D721Med (cell line): ENCODE measurements at regions not wholly inside any gene's neighbourhood (a gene's known extent, or its start where the extent isn't known, plus 50 kb on each side); places are given as distances from the start of the nearest gene placed in this dataset.

ENCODE experiments used
- DNase-seq: peaks from one replicate; pipeline ENCODE4 v3.0.0; 2011; ENCODE audit warnings: low spot score; ENCODE audit not compliant: insufficient read length
- FAIRE-seq: peaks from 2 replicates; lab custom pipeline; 2011; peaks lifted over from hg19 to GRCh38; lab: Jason Lieb, UNC
- CTCF ChIP-seq: IDR thresholded peaks from 2 replicates; pipeline ENCODE4 v1.5.1; 2012; ENCODE audit warnings: mild to moderate bottlenecking, control low read depth; ENCODE audit not compliant: insufficient read depth; ENCODE audit errors: missing control alignments

GRCh38 chr11:129696309-129696989, 119.2 kb upstream of the TMEM45B start:
- no peak for TF ChIP-seq CTCF
- DNase-seq (no peak), FAIRE-seq (no peak)

- DNase-seq (no peak), FAIRE-seq (no peak)
- TF ChIP-seq CTCF = no peak
These were observed 117.4 kb upstream of the TMEM45B start for GRCh38 chr11:129698212-129698611.

DNA sequence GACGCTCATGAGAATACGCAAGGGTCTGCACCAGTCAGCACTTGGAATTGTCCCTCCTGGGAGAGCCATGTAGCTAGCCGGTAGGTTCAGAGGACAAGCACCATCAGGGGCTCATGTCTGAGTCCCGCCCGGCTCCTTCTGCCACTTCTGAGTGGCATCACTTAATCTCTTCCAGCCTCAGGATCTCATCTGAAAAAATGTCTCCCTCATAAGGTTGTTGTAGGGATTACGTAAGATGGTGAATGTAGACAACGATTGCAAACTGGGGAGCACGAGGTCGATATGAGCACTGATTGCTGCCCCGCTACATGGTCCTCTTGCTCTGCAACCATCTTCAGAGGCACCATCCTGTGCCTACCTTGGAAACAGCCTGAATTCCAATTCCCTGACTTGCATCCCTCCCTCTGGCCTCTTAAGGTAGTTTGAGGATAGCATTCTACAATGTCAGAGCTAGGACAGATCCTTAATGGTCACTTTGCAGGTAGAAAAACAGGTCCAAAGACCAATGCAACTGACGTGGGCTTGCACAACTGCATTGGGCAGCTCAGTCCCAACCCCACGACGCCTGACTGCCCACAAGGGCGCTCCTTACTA, 115.8 kb upstream of the TMEM45B start:
- no peak for DNase-seq
- no peak for TF ChIP-seq CTCF
- FAIRE-seq = no peak

GRCh38 chr11:129700701-129701100, 114.9 kb upstream of the TMEM45B start:
- DNase-seq (no peak), FAIRE-seq (no peak)
- no peak for TF ChIP-seq CTCF

- no peak for TF ChIP-seq CTCF
- DNase-seq = no peak
- no peak for FAIRE-seq
These were observed 113.9 kb upstream of the TMEM45B start for GRCh38 chr11:129701706-129702105.

DNA sequence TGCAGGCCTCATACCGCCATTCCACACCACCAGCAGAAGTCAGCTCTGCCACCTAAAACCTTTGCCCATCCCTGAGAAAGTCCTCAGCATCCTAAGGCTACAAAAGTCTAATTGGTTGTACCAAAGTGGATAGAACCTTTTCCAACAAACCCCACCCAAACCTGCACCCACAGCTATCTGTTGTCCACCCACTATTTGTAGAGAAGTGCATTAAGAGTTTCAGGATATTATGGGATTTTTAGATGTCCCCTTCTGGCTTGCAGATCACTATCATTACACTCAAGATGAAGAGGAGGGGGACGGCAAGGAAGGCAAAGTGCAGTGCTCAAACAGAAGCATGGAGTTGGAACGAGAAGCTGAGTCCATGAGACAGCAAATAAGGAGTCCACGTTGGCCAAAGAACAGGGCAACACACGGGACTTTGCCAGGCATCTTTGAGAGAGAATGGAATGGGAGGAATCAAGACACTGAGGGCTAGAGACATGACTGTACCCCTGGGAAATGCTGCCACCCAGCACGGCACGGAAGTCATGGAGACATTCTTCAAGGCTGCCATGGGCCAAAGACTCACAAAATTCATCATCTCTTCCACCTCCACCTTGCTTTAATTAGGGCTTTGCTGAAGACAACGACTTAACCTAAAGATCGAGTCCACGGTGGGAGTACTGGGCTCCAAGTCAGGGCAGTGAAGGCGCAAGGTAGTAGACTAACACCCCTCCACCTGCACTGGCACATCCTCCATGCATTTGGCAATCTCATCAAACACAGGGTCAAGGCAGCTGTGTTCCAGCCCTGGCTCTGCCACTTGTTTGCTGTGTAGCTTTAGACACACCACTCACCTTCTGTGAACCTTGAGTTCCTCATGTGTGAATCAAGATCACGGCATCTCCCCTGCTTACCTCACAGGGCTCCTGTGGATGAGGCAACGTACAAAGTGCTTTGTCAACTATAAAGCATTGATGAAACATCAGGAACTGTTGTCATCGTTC, 112.9 kb upstream of the TMEM45B start:
- DNase-seq (no peak), FAIRE-seq (no peak)
- no peak for TF ChIP-seq CTCF

DNA sequence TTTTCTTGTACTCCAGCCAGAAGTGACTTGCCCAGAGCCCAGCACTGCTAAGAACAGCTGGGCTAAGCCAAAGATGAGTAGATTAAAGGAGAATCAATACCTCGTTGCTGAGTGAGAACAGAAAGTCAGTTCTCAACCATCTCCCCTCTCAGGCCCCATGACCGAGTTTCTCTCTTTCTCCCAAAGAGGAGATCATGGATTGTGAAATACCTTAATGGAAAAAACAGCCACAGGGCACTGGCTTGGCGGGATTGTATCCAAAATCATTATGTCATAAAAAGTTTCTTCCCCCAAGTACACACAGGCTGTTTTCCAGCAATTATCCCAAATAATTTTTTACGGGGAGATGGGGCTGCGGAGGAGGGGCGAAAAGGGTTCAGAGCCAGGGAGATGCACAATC, 111.8 kb upstream of the TMEM45B start:
- DNase-seq = no peak
- TF ChIP-seq CTCF = no peak
- FAIRE-seq = no peak
